Iris pigment epithelial cell (primary cell): ENCODE measurements at regions not wholly inside any gene's neighbourhood (a gene's known extent, or its start where the extent isn't known, plus 50 kb on each side); places are given as distances from the start of the nearest gene placed in this dataset.

Experiments used
- DNase-seq: peaks from one replicate; pipeline ENCODE4 v3.0.0-alpha.2; 2011; ENCODE audit warnings: low read depth

DNA sequence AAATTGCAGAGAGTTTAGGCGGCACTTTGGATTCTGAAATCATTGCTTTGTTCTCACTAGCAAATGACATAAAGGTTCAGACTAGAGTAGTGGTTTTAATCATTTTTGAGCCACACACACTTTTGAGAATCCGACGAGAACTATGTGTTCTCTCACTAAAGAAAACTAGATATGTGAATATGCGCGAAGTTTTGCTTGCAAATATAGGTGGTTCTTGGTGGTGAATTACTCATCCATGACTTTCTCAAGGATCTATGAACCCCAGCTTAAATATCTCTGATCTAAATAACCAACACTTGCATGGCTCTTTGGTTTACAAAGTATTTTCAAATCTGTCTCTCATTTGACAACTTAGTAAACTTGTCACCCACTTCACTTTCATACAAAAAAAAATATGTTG lies 54.8 kb downstream of the NOG start:
- no peak for DNase-seq

DNA sequence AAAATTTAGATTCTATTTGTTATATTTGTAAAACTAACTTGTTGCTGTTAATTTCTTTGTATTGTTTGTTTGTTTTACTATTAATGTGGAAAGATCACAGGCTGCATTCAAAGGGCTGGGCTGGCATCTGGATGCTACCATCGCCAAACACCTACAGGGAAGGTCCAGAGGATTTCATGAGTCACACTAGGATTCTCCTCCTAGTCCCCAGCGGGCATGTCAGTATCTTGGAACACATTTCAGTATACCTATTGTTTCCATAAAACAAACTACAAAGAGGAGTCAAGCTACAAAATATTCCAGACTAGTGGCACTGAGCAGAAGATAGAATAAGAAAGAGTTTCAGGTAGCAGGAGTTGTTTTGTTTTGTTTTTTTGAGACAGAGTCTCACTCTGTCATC lies 55.3 kb downstream of the NOG start:
- no peak for DNase-seq

DNA sequence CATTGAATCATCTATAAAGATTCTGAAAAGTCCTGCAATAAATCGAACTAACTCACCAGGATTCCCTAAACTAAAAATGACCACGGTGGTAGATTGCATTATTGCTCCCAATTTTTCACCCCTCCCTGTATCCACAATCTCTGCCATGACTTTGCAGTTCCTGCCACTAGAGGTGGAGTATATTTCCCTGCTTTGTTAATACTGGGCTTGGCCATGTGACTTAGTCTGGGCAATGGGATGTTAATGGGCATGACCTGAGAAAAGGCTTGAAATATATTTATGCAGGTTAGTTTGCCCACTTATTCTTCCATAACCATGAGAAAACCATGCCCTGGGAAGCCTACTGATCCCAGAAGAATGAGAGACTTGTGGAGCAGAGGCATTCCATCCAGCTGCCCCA lies 59.1 kb downstream of the NOG start:
- DNase-seq: no peak

- peak; percentile 72 for DNase-seq
Observed at GRCh38 chr17:56653877-56654276, 60.4 kb downstream of the NOG start.

GRCh38 chr17:56656701-56657327 lies 63.3 kb downstream of the NOG start:
- no peak for DNase-seq

DNA sequence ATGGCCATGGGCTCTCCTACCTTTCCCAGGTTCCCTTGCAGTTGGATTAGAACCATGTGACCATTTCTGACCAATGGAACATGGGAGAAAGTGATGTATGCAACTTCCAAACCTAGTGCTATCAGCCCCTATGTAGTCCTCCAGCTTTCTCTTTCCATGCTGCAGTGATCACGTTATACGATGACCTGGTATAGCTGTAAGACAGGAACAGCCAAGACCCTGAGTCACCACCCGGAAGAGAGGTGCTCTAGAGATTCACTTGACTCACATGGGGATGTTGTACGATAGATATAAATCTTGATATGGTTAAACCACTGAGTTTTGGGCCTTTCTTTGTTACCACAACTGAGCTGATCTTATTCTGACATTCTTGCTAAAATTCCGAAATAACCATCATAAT lies 65.1 kb downstream of the NOG start:
- peak; percentile 40 for DNase-seq

- no peak for DNase-seq
Observed at GRCh38 chr17:56659622-56660021, 66.1 kb downstream of the NOG start.

DNA sequence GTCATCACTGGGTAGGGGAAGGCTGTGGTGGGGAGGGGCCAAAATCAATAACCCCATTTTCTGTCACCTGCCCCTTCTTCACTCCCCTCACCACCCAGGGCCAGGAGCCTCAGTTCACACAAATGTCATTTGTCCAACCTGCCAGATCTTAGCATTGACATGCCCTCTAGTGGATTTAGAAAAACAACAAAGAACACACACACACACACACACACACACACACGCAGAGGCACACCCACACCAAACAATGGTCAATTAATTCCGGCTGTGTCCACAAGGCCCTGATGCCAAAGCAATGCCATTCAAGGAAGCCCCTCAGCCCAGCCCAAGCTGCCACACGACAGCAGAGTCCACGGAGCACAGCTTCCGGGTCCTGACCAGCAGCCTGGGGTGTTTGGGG lies 68.4 kb downstream of the NOG start:
- no peak for DNase-seq

DNA sequence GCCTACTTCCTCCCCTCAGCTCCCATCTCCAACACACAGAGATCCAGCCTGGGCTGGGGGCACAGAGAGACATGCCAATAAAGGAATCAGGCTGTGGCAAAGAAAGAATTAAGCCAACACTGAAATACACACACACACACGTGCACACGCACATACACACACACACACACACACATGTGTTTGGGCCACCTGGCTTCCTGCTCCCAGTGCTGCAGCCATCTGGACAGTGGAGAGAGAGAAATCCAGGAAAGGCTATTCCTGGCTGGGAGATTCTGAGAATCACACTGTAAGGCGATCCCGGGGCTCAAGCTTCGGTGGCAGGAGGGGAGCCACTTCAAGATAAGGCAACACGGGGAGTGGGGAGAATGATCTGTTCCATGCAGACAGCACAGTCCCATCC lies 72.4 kb downstream of the NOG start:
- DNase-seq: no peak

DNA sequence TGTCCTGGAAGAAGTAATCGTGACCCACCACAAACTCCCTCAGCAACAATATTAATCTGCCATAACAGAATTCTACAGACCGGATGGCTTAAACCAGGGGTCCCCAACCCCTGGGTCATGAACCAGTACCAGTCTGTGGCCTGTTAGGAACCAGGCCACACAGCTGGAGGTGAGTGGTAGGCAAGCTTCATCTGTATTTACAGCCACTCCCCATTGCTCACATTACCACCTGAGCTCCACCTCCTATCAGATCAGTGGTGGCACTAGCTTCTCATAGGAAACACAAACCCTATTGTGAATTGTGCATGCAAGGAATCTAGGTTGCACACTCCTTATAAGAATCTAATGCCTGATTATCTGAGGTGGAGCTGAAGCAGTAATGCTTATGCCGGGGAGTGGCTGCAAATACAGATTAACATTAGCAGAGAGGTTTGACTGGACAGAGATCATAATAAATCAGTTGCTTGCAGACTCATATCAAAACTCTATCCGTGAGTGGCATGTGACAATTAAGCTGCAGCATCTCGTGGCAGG lies 74.5 kb downstream of the NOG start:
- DNase-seq: no peak

DNA sequence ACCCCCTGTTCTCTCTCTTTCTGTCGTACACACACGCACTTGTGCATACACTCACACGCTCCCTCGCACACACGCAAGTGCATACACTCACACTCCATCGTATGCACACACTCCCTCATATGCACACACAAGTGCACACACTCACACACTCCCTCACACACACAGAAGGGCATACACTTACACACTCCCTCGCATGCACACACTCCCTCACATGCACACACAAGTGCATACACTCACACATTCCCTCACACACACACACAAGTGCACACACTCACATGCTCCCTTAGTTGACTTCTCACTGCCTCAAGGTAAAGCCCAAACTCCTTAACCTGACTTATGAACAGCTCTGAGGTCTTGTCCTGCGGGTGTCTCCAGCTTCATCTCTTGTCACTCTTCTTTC lies 78.7 kb downstream of the NOG start:
- DNase-seq: no peak

DNA sequence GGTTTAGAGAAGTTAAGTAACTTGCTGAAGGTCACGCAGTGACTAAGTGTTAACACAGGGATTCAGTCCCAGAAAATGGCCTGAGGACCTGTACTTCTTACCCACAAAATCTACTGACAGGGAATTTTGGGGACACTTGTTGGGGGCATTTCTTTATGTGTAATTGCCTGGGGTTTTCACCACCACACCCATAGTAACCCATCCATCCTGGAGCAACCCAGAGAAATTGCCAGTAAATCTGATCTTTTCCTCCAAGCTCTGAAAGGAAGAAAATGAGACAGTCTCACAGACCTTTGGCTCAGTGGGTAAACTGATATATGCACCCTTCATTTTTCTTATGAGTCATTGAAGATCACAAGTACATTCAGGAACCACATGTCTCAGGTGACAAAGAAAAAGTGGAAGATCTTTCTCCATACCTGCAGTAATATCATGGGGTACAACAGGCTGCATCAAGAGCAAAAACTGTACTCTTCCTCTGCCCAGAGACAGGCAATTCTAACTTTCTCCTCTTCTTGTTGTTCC lies 81.0 kb downstream of the NOG start:
- DNase-seq: no peak

GRCh38 chr17:56675876-56676660 lies 82.6 kb downstream of the NOG start:
- no peak for DNase-seq

DNA sequence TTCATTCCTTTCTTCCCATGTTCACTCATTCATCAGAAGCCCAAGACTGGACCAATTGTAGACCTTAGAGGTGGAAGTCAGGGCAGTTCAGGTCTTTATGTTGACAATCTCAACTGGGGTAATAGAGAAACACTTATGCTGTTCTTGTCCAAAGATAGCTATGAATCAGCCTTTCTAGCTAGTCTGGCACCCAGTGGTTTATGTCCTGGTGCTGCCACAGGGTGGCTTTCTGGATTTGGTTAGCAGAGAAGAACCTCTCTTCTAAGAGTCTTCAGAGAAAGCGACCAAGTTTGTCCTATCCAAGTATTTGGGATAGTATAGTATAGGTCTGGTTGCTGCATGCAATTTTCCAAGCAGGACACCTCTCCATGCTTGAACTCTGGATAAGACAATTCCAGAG lies 83.3 kb downstream of the NOG start:
- no peak for DNase-seq

GRCh38 chr17:56678249-56679114 lies 85.0 kb downstream of the NOG start:
- peak; percentile 24 for DNase-seq

DNA sequence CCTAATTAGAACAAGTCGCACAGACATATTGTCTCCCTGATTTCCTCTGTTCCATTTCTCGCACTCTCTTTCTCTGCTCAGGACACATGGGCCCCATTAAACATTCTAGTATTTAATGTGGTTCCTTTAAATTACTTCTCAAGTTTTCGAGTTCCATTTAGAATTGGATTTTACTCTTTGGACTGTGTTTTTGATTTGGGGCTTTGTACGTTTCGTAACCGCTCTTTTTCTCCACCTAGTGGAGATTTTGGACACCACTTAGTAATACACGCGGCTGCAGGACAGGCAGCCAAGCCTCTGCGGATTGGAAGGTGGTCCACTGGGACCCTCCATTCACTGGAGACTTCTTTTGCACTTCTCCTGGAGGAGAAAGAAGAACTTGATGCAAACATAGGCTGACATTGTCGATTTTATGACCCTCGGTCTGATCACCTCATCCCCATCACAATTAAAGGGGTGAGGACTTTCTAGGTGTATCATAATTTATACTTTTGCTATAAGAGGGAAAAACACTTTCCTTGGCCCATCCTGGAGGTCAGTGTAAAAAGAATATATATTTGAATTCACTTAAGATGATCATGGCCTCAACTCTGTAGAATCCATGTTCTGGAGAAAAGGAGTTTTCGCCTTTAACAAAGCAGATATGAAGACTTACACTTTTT lies 85.7 kb downstream of the NOG start:
- peak; percentile 63 for DNase-seq

- DNase-seq: peak; percentile 50
Observed at GRCh38 chr17:56679777-56680422, 86.4 kb downstream of the NOG start.

DNA sequence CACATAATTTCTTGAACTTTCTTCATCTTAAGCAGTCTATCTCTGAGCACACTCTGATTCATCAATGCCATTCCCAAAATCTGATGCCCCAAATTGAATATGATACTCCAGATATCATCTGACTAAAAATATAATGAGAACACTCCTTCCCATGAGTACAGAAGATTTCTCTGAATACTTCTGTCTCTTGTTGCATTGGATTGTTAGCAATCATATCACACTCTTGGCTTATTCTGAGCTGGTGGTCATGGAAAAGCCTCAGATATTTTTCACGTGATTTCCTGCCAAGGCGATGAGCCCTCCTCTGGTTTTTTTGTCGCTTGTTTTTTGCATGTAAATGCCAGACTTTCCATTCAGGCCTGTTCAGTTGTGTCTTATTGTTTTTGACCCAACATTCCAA lies 87.2 kb downstream of the NOG start:
- peak; percentile 21 for DNase-seq

GRCh38 chr17:56681561-56682266 lies 88.2 kb downstream of the NOG start:
- DNase-seq: peak; percentile 97

DNA sequence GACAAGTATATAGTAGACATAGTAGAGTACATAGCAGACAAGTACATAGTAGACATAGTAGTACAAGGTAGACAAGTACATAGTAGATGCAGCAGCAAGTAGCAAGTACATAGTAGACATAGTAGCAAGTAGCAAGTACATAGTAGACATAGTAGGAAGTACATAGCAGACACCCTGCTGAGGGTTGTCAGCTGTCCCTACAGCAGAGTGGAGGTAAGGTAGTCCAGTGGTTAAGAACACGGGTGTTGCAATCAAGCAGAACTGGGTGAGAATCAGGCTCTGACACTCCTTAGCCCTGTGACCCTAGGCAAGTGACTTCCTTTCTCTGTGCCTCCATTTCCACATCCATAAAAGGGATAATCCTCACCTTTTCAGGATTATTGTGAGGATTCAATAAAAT lies 94.7 kb downstream of the NOG start:
- DNase-seq: no peak
